OCI-LY1 (cell line): ENCODE measurements at regions not wholly inside any gene's neighbourhood (a gene's known extent, or its start where the extent isn't known, plus 50 kb on each side); places are given as distances from the start of the nearest gene placed in this dataset.
A peak's percentile ranks its signal among the peaks of the same experiment; 100 is the strongest.

Experiments used
- H2AFZ ChIP-seq: fragments of 200-600 bp; sonication (generic), shearing (Covaris generic); 2 replicates; pipeline ENCODE4 v1.6.0; 2014; ENCODE audit warnings: antibody characterized with exemption, mild to moderate bottlenecking, low read length
- H3F3A ChIP-seq: fragments of 200-600 bp; sonication (generic), shearing (Covaris generic); 2 replicates; pipeline ENCODE4 v1.6.0; 2014; ENCODE audit warnings: mild to moderate bottlenecking, antibody characterized with exemption, low read length, moderate library complexity; ENCODE audit not compliant: insufficient read depth
- H3K27ac ChIP-seq: fragments of 200-600 bp; sonication (generic); 2 replicates; pipeline ENCODE4 v1.5.1; 2014; ENCODE audit warnings: low read length, mixed run types, mild to moderate bottlenecking, low read depth; ENCODE audit not compliant: poor library complexity, severe bottlenecking
- H3K27me3 ChIP-seq: fragments of 200-600 bp; sonication (generic); 2 replicates; pipeline ENCODE4 v1.6.0; 2014; ENCODE audit warnings: antibody characterized with exemption, mild to moderate bottlenecking, low read length, moderate library complexity; ENCODE audit not compliant: insufficient read depth
- H3K36me3 ChIP-seq: fragments of 200-600 bp; sonication (generic); 2 replicates; pipeline ENCODE4 v1.6.1; 2014; ENCODE audit warnings: mild to moderate bottlenecking, antibody characterized with exemption, low read length, moderate library complexity, mixed read lengths; ENCODE audit not compliant: insufficient read depth
- H3K4me1 ChIP-seq: fragments of 200-600 bp; sonication (generic); 2 replicates; pipeline ENCODE4 v1.5.1; 2014; ENCODE audit warnings: mild to moderate bottlenecking, low read length, moderate library complexity; ENCODE audit not compliant: insufficient read depth, severe bottlenecking
- H3K4me2 ChIP-seq: fragments of 200-600 bp; sonication (generic), shearing (Covaris generic); 2 replicates; pipeline ENCODE4 v1.6.1; 2014; ENCODE audit warnings: low read length
- H3K4me3 ChIP-seq: fragments of 200-600 bp; sonication (generic); 2 replicates; pipeline ENCODE4 v1.5.1; 2014; ENCODE audit warnings: low read length, low read depth, mild to moderate bottlenecking, mixed read lengths; ENCODE audit not compliant: poor library complexity, severe bottlenecking
- H3K79me2 ChIP-seq: fragments of 200-600 bp; shearing (Covaris generic); 2 replicates; pipeline ENCODE4 v1.6.1; 2016; ENCODE audit warnings: mixed run types, low read length, mixed read lengths; ENCODE audit not compliant: insufficient read depth
- H3K9ac ChIP-seq: fragments of 200-600 bp; sonication (generic), shearing (Covaris generic); 2 replicates; pipeline ENCODE4 v1.6.1; 2014; ENCODE audit warnings: mild to moderate bottlenecking, low read length, mixed read lengths
- H3K9me2 ChIP-seq: fragments of 200-600 bp; sonication (generic), shearing (Covaris generic); 2 replicates; pipeline ENCODE4 v1.6.1; 2014; ENCODE audit warnings: low read depth, mild to moderate bottlenecking, low read length, mixed read lengths
- H3K9me3 ChIP-seq: fragments of 200-600 bp; shearing (Covaris generic); 2 replicates; pipeline ENCODE4 v1.6.1; 2014; ENCODE audit warnings: low read length, mixed read lengths
- H4K20me1 ChIP-seq: fragments of 200-600 bp; sonication (generic), shearing (Covaris generic); 2 replicates; pipeline ENCODE4 v1.6.0; 2016; ENCODE audit warnings: mild to moderate bottlenecking, low read length; ENCODE audit not compliant: insufficient read depth
- CTCF ChIP-seq: fragments of 200-600 bp; sonication (generic), shearing (Covaris generic); IDR thresholded peaks from 2 replicates; pipeline ENCODE4 v1.5.1; 2017; ENCODE audit warnings: mild to moderate bottlenecking, antibody characterized with exemption, low read length, moderate library complexity, mixed read lengths
- EZH2 ChIP-seq: fragments of 200-600 bp; sonication (generic), shearing (Covaris generic); IDR thresholded peaks from 2 replicates; pipeline ENCODE4 v1.8.0; 2017; ENCODE audit warnings: borderline replicate concordance, mixed run types, mild to moderate bottlenecking, antibody characterized with exemption, low read length, moderate library complexity, mixed read lengths

GRCh38 chr2:21317131-21317530 is 193.4 kb downstream of the TDRD15 start:
- Histone ChIP-seq H3K36me3 (no peaks in the 10 kb centered on the region), H4K20me1 (no peaks in the 10 kb centered on the region), H3K4me2 (no peak overlapping the region), H3K9me3 (no peaks in the 10 kb centered on the region), H3K4me1 (no peaks in the 10 kb centered on the region), H3K27me3 (no peaks in the 10 kb centered on the region), H3K9me2 (no peaks in the 10 kb centered on the region), H3K27ac (no peak overlapping the region), H3F3A (no peaks in the 10 kb centered on the region), H3K9ac (no peak overlapping the region), H2AFZ (peak overlapping the region; percentile 97), H3K79me2 (no peaks in the 10 kb centered on the region), H3K4me3 (no peak overlapping the region)
- TF ChIP-seq CTCF = peak; percentile 69
- no peak for TF ChIP-seq EZH2

GRCh38 chr2:21318263-21318662 is 194.5 kb downstream of the TDRD15 start:
- Histone ChIP-seq H3F3A (no peaks in the 10 kb centered on the region), H3K9me2 (no peaks in the 10 kb centered on the region), H3K27me3 (no peaks in the 10 kb centered on the region), H4K20me1 (no peaks in the 10 kb centered on the region), H3K9me3 (no peaks in the 10 kb centered on the region), H3K4me2 (no peak overlapping the region), H3K79me2 (no peaks in the 10 kb centered on the region), H2AFZ (no peak overlapping the region), H3K36me3 (no peaks in the 10 kb centered on the region), H3K9ac (no peak overlapping the region), H3K4me1 (no peaks in the 10 kb centered on the region), H3K27ac (no peak overlapping the region), H3K4me3 (no peak overlapping the region)
- no peak for TF ChIP-seq EZH2
- TF ChIP-seq CTCF = no peak

GRCh38 chr2:21326152-21326551 is 202.4 kb downstream of the TDRD15 start:
- no peaks in the 10 kb centered on the region for H3K36me3 ChIP-seq
- H3K4me2 ChIP-seq = no peak overlapping the region
- H3K27me3 ChIP-seq = no peaks in the 10 kb centered on the region
- H3K27ac ChIP-seq = no peak overlapping the region
- no peaks in the 10 kb centered on the region for H3K4me1 ChIP-seq
- H3K9me3 ChIP-seq = no peaks in the 10 kb centered on the region
- H2AFZ ChIP-seq = no peak overlapping the region
- TF ChIP-seq CTCF (no peak), EZH2 (no peak)
- H4K20me1 ChIP-seq = no peaks in the 10 kb centered on the region
- H3K4me3 ChIP-seq = no peak overlapping the region
- H3K79me2 ChIP-seq = no peaks in the 10 kb centered on the region
- H3F3A ChIP-seq = no peaks in the 10 kb centered on the region
- H3K9me2 ChIP-seq = no peaks in the 10 kb centered on the region
- H3K9ac ChIP-seq = no peak overlapping the region
